ENCODE measurements at regions not wholly inside any gene's neighbourhood (a gene's known extent, or its start where the extent isn't known, plus 50 kb on each side); places are given as distances from the start of the nearest gene placed in this dataset.

DNA sequence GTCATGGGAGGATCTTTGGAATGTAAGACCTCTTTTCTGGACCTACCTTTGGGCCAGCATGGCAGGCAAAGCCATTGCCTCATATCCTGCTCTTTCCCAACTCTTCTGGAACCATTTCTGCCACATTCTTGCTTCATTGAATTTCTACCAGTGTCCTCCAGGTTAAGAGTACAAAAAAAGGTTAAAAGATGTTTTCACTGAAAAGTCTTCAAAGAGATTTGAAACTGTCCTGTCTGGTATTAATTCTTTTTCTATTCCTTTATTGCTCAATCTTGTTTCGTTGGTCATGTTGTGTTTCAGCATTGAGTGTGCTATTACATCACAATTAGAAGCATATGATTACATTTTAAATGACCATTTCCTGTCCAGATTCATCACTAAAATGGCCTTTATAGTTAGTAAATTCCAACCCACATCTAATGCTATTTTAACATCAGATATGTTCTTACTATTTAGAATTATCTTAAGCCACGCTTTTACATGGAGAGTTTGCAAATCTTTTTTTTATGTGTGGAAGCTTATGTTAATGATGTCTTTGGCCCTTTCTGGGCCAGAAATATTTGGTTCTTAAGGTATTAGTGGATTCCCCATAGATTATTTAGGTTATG is 450.9 kb downstream of the GJA1 start:
- TF ChIP-seq, protein P1, sequence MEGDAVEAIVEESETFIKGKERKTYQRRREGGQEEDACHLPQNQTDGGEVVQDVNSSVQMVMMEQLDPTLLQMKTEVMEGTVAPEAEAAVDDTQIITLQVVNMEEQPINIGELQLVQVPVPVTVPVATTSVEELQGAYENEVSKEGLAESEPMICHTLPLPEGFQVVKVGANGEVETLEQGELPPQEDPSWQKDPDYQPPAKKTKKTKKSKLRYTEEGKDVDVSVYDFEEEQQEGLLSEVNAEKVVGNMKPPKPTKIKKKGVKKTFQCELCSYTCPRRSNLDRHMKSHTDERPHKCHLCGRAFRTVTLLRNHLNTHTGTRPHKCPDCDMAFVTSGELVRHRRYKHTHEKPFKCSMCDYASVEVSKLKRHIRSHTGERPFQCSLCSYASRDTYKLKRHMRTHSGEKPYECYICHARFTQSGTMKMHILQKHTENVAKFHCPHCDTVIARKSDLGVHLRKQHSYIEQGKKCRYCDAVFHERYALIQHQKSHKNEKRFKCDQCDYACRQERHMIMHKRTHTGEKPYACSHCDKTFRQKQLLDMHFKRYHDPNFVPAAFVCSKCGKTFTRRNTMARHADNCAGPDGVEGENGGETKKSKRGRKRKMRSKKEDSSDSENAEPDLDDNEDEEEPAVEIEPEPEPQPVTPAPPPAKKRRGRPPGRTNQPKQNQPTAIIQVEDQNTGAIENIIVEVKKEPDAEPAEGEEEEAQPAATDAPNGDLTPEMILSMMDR (IDR thresholded peaks at IDR 0.05) = no peak
- TF ChIP-seq POLR2A (IDR thresholded peaks at IDR 0.05) = no peak

All from heart left ventricle (tissue), 13 donors.